Erythroblast (primary cell): ENCODE measurements at regions not wholly inside any gene's neighbourhood (a gene's known extent, or its start where the extent isn't known, plus 50 kb on each side); places are given as distances from the start of the nearest gene placed in this dataset.
"Not testable (repeated sequence)": the region's sequence is repeated elsewhere in the genome, so short reads cannot be mapped to it uniquely, and the experiment has no call there.

Source experiments
- DNase-seq, 2 experiments: peaks; one replicate each; lab custom pipeline; 2025; lab: John Stamatoyannopoulos, UW
- GATA1 ChIP-seq: IDR thresholded peaks from 2 replicates; pipeline ENCODE4 v1.6.1; 2011; ENCODE audit warnings: low read depth, mild to moderate bottlenecking, control low read depth, low read length, moderate library complexity
- POLR2A ChIP-seq: IDR thresholded peaks from 2 replicates; pipeline ENCODE4 v1.6.1; 2011; ENCODE audit warnings: mild to moderate bottlenecking, low read length

GRCh38 chr20:57097245-57097915 lies 169.1 kb downstream of the BMP7 start:
- no peak for DNase-seq
- no peak for TF ChIP-seq GATA1
- TF ChIP-seq POLR2A = no peak

GRCh38 chr20:57102160-57102559 lies 164.3 kb downstream of the BMP7 start:
- DNase-seq = no peak
- TF ChIP-seq GATA1 (no peak), POLR2A (no peak)

GRCh38 chr20:57102566-57102965 lies 163.9 kb downstream of the BMP7 start:
- TF ChIP-seq POLR2A (no peak), GATA1 (no peak)
- DNase-seq = no peak

DNA sequence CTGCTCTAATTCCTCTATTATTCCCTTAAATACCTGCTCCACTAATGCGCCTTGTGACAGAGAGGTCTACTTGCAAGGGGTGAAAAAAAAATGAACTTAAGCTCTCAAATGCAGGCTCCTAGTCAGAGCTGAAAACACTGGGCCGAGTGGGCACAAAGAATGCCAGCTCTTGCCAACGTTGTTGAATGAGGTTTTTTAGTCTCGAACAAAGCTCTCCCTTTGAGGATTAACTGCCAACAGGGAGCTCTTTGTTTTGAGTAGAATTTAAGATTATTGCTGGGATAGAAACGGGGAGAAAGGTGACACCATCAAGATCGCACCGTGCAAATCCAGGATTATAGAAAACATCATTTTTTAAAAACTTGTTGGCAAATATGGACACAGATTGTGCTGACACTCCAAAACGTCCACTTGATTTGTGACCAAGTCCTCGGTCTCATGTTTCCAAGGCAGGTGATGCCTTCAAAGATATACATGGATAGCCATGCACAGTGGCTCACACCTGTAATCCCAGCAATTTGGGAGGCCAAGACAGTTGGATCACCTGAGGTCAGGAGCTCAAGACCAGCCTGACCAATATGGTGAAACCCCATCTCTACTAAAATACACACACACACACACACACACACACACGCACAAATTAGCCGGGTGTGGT lies 163.2 kb downstream of the BMP7 start:
- no peak for DNase-seq
- TF ChIP-seq GATA1 = no peak
- no peak for TF ChIP-seq POLR2A

DNA sequence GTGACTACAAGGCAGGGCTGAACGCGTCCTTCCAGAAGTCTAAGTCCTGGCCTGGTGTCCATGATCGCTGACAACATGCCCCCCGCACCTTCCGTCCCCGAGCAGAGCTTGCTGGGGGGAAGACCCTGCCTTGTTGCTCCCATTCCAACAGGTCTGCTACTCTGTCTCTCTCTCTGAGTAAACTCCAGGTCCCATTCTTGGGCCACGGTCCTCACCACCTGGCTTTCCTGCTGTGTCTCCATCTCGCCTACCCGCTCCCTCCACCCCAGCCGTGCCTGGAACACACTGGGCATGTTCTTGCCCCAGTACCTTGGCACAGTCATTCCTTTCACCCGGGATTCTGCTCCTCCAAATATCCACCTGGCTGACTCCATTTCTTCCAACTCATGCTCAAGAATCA lies 162.3 kb downstream of the BMP7 start:
- TF ChIP-seq GATA1 = no peak
- no peak for TF ChIP-seq POLR2A
- DNase-seq = no peak

DNA sequence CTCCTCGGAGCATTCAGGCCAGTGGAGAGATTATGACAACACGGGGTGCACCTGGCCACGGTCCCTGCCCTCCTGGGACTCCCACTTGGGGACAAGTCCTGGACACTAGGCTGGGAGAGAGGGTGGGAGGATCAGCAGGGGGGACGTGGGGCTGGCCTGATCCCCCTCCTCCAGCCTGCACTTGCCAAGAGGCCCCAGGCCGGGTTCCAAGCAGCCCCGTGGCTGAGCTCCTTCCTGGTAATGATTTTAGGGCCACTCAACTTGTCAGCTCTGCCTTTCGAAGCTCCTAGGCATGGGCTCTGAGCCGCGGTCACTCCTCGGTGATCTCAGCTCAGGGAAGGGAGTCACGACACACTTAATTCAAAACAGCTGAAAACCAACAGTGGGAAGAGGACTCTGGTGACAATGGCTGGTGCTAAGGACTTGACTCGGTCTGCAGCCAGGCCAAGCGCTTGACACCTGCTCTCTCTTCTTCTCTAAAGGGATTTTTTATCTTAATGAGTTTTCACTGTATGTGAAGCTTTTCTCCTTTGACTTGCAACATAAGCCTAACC lies 161.7 kb downstream of the BMP7 start:
- no peak for TF ChIP-seq POLR2A
- no peak for TF ChIP-seq GATA1
- no peak for DNase-seq

DNA sequence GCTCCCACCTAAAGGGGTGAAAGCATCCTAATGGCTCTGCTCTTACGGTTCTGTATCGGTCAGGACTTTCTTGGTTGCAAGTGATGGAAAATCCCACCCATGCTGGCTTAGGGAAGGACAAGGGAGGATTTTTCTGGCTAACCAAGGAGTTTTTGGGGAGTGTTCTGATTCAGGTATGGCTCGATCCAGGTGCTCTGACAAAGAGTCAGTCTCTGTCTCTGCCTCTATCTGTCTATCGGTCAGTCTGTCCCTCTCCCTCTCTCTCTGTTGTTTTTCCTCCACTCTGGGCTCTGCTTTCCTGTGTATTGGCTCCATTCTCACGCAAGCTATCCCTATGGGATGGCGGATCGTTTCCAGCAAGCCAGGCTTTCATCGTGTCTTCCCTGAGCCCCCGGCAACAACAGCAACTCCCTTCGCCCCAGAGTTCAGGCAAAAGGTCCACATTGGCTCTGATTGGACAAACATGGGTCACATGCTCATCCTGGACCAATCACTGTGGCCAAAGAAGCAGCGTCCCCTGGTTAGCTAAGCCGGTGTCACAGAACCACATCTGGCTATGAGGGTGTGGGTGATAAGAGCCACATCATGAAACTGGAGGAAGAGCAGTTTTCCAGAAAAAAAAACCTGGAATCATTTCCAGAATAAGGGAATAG lies 160.3 kb downstream of the BMP7 start:
- no peak for DNase-seq

GRCh38 chr20:57106692-57107091 lies 159.7 kb downstream of the BMP7 start:
- no peak for TF ChIP-seq GATA1
- no peak for TF ChIP-seq POLR2A
- DNase-seq = no peak

More for the DNA sequence above, 160.3 kb downstream of the BMP7 start:
- TF ChIP-seq GATA1 (no peak), POLR2A (no peak)

GRCh38 chr20:57107208-57107607 lies 159.2 kb downstream of the BMP7 start:
- no peak for DNase-seq
- no peak for TF ChIP-seq GATA1

DNA sequence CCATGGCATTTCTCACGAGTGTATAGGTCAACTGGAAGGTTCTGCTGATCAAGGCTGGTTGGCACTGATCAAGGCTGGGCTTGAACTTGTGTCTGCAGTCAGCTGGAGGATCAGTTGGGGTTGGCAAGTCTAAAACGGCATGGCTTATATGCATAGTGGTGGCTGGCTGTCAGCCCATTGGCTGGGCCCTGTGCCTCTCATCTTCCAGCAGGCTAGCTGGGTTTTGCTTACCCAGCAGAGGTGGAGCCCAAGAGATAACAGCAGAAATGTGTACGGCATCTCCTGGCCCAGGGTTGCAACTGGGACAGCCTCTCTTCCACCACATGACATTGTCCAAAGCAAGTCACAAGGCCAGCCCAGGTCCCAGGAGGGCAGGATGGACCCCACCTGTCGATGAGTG lies 158.2 kb downstream of the BMP7 start:
- DNase-seq = no peak
- TF ChIP-seq GATA1 = no peak
- TF ChIP-seq POLR2A = no peak

DNA sequence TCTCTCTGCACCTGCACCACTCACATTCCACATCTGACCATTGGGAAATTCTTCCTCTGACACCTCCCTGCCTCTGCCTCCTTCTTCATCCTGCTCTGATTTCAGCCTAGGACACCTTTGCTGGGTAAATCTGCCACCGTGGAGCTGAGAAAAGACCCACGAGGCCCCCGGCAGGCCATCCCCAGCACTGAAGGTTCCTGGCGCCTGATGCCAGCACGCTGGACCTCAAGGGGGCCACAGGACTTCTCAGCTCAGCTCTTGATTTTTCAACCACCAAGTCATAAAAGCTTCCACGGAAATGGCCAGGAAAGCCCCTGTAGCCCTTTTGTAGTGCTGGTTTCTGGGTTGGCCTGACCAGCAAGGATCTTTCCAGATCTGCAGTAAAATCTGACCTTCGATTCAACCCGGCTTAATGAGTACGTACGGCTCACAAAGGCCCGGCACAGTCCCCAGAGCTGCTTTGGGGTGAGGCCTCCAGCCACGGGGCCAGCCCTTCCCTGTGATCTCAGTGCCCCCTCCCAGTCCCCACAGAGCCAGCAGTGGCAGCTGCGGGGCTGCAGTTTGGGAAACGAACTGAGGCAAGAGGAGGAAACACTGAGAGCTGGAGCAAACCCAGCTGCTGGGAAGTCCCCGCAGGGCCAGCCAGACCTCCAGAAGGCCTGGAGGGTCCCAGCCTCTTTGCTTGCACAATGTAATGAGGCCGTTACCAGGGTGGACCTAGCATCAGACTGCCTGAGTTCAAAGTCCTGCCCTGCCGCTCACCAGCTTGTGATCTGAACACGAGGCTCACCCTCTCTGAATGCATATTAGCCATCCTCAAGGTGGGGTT lies 157.5 kb downstream of the BMP7 start:
- DNase-seq = no peak
- no peak for TF ChIP-seq GATA1
- TF ChIP-seq POLR2A = no peak

- DNase-seq = no peak
- no peak for TF ChIP-seq POLR2A
- no peak for TF ChIP-seq GATA1
These were observed 156.9 kb downstream of the BMP7 start for GRCh38 chr20:57109571-57109953.

- DNase-seq = not testable (repeated sequence)
These were observed 156.1 kb downstream of the BMP7 start for GRCh38 chr20:57110121-57111027.
